Umbilical cord (tissue), 1 donor: ENCODE measurements at regions not wholly inside any gene's neighbourhood (a gene's known extent, or its start where the extent isn't known, plus 50 kb on each side); places are given as distances from the start of the nearest gene placed in this dataset.

Experiments used
- DNase-seq: peaks from one replicate; pipeline ENCODE4 v3.0.0-alpha.2; 2015; ENCODE audit warnings: low spot score

DNA sequence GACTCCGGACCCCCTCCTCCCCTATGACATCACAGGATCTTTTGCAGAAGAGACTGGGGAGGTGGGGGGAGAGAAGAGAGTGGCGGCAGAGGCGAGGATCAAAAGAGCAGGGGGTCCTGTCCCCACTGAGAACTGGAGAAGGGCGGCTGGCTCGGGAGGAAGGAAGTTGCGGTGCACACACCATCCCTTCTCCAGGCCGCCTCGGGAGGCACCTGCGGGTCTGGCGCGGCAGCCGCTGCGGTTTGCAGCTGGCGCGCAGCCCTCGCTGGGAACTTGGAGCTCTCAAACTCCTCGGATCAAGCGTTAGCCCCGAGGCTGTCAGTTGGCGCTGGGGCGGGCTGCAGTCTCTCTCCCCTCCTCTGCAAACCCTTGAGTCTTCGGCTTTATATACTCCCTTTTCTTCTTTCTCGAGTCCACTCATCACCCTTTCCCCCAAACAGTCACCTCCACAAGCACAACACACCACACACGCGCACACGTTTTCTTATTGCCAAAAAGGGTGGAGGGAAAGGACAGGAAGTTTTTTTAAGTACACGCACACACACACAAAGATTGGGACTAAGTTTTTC lies 180.7 kb downstream of the TBXT start:
- no peak for DNase-seq

DNA sequence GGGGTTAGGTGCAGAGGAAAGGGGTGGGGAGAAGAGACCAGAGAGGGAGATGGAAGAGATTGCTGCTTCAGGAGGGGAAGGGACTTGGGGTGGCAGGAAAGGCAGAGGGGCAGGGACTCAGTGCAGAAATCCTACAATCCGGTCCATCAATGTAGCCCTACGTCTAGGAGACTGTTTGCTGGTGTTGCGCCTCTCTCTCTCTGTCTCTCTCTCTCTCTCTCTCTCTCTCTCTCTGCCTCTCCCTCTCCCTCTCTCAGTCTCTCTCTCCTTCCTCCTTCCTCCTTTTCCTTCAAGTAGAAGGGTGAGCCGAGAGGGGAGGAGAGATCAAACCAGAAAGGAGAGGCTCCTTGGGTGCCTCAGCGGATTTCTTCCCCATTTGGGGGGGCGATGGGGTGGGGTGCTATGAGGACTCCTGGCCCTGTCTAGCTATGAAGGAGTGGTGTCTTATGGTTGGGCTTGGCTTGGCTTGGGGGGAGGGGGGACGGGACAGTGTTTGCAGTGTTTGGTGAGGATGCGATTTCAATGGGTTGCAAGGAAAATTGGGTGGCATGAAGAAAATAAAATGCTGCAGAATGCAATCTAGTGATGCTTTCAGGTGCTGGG lies 181.2 kb downstream of the TBXT start:
- DNase-seq: no peak

DNA sequence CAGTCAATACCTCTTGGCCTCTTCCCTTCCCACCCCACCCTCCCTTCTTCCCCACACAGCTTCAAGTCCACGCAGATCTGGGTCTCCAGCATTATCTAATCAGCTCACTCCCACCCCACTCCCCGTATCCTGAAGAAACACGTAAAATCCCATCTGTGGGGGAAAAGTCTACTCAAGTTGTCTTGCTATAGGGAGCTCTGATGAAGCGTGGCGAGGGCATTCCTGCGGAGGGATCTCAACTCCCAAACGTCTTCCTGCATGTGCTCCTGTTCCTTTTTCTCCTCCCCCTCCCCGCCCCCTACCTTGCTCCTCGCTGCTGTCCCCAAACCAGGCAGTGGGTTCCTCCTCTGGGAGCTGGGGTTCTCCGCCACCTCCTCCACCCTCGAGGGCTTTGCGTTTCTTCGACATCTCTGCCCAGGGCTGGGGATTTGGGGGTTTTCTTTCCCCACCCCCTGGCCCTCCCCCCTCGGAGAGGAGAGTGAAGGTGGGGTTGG lies 181.8 kb downstream of the TBXT start:
- DNase-seq: no peak

DNA sequence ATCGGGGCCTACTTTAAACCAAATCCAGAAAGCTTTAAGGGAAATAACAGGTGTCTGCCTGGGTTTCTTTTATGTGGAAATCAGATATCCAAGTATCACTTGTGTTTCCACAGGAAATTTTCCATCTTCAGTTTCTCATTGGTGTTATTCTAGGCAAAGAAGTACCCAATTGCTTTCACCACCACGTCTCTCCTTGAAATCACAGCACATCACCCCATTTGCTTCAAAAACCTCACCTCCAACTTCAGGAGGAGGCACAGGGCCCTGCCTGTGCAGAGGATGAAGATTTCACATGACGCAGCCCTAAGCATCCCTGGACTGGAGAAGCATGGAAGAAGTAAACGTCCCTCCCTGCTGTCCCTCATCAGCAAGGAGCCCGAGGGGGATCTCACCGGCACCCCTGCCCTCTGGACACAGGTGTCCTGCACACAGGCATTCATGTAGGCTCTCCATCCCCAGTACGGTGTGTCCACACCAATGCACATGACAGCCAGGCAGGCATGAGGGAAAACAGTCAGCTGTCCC lies 182.3 kb downstream of the TBXT start:
- no peak for DNase-seq

DNA sequence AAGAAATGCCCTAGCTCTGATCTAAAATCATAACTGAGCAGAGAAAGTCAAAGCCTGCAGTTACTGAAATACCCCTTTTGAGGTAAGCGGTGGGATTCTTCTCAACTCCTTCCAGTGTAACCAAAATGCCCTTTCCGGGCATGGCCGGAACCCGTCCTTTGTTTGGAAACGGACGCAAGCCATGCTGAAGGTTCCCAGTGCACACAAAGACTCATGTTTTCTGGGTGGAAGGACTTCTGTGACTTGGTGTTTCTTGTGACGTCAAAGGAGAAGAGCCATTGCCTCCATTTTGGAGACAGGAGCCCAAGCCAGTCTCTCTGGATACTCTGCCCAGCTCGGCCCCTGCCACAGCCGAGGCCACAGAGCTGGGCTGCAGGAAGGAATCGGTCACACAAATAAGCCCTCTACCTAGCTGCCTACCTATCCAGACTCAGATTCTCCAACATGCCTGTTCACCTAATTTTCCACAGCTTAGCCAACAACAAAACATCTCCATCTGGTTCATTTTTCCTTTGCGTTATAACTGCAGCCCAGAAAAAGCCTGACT lies 182.8 kb downstream of the TBXT start:
- no peak for DNase-seq

DNA sequence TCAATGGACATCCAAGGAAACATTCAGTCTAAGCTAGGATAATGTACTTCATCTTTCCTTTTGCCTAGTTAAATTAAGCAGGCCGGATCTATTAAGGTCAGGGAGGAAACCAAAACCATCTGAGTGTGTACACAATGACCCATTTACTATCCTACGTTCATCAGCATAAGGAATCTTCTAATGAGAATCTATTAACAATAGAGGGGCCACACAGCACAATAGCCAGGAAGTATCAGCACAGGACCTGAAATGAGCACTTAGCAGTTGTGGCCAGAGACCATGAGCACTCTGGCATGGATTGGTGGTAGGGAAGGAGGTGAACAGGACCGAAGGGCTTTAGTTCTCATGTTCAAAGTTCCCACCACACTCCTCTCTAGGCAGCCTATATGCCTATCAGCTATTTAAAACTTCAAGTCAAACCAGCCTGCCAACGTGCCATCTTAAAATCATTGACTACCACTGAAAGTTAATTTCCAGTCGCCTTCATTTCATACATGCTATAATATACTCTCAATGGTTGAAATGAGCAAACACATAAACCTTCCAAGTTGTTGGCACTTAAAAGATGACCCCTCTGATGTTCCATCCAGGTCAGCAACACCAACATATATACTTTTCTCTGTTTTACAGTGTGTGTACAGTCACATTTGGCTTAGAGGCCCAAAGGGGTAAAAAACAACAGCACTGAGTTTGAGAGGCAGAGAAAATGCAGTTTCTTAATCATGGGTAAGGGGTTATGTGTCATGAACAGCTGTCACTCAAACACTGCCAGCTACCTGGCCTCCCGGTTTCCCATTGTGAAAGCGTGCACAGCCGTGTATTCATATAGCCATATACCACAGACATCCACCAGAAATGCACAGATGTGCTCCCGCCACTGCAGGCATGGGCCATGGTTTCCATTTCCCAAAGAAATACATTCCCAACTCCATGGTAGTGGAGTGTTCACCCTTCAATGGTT lies 184.3 kb downstream of the TBXT start:
- DNase-seq: no peak

DNA sequence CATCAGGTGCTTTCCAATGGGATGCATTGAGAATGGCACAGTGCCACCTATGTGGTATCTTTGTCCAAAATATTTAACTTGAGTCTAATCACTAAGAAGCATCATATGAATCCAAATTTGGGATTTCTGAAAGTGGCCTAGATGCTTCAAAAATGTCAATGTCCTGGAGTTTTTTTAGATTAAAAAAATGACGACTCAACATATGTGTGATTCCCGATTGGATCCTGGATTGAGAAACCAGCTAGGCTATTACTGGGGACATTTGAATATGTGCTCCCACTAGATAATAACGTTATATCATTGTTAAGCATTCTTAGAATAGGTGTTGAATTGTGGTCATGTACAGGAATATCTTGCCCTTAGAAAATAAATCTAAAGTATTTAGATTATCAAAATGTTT lies 189.2 kb downstream of the TBXT start:
- DNase-seq: no peak

DNA sequence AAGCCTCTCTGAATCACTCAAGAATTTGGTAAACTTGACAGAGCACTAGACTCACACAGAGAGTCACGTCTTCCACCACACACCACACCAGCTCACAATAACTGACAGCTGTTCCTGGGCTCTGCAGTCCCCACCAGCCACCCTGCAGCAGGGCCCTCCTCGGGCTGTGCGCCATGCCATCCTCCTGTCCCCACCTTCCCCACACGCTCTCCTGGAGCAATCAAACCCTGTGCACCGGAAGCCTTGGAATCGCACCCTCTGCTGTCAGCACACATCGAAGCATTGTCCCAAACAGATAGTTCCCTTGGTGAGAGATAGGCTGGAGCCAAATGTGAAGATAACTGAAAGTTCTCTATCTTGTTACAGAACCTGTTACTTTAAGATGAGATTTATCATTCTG lies 191.0 kb downstream of the TBXT start:
- no peak for DNase-seq

DNA sequence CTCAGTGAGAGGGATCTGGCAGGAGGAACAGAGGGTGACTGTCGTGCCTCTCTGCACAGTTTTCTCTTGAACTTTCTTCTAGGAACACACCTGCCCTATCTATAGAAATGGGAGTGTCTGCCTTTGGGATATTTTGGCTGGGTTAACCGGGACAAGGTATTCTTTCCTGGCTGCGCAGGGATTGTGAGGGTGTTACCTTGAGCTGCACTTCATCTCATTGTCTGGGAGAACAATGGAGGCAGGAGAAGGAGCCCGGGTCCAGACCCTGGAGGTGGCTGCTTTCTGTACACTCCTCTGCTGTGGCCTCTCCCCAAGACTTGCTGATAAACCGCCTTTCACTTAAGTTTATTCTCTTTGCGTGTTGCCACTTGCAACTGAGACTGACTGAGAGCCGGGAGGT lies 192.8 kb downstream of the TBXT start:
- no peak for DNase-seq

DNA sequence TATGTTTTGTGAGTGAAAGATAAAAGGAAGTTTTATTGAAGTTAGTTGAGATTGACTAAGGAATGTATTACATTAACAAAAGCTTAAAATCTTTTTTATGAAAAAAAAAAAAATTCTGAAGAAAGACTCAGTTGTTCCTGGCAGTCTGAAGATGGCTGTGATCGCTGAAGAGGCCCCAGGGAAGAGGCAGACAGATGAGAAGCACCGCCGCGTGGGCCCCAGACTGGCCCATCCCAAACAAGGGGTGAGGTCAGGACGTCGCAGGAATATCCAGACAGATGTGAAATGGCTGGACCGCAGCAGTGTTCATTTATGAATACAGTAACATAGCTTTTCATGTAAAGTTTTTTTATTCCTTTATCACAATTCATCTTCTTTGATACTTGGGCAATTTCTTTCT lies 194.2 kb downstream of the TBXT start:
- no peak for DNase-seq

DNA sequence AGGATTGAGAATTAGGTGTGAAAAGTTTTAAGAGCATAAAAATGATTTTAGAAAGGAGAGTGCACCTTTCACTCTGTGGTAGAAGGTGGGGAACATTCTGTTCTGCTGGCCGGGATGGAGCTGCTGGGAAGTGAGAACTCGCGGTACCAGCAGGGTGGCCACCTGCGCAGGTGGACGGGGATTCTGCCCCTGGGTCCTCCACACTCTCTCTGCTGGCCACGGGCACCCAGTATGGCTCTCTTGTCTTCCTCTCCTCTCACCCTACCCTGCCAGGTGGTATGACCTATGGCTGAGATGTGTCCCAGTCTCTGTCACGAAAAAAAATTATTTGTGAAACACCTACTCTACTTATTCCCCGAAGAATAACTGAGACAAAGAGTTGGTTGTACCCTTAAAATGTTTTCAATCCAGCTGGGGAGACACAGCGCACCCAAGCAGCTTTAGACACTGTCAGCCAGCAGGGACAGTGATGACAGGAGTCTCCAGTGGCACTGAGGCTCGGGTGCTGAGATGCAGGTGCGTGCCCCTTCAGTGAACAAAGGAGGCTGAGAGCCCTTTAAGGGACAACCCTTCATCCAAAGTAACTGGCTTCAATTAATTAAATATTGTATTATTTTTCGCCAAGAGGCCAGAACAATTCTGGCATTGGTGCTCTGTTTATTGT lies 195.4 kb downstream of the TBXT start:
- no peak for DNase-seq

DNA sequence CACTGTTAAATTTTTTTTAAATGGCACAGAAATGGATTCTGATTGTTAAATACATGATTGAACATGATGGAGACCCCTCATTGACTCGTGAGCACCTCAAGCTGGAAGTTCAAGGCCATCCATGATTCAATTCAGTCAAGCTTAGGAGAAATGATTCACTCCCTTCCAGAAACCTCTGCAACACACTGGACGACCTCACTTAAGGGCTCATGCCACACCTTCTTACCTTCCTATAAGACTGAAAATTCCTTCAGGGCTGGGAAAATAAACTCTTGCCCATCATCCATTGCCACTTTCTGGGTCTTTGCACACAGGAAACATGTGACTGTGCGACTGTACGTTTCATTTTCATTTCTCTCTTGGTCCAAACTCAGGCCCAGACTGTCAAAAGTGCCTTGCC lies 196.4 kb downstream of the TBXT start:
- no peak for DNase-seq

DNA sequence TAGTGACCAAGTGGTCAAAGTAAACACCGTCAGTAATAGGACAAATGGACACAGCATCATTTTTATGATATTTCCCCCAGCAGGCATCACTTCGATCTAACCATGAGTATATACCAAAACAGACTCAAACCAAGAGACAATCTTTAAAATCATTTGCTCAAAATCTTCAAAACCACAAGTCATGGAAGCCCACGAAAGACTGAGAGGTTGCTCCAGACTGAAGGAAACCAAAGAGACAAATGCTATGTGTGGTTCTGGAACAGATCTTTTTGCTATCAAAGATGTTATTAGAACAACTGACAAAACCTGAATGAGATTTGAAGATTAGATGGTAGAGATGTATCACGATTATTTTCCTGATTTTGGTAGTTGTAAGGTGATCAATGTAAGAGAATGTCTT lies 197.7 kb downstream of the TBXT start:
- no peak for DNase-seq

DNA sequence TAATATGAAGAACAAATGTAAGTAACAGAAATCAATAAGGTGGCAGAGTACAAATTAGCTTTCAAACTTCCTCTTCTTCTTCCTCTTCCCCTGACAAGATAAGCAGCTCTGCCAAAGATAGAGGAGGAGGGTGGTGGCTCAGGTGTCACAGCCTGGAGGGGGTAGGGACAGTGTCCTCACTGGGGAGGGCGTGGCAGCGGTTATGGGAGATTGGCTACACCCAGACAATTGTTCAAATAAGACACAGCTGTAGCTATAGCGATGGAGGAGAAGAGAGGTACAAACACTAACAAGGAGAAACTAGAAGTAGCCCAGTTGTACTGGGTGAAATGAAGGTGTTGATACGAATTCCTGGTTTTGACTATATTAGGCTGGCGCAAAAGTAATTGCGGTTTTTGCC lies 198.5 kb downstream of the TBXT start:
- DNase-seq: no peak

DNA sequence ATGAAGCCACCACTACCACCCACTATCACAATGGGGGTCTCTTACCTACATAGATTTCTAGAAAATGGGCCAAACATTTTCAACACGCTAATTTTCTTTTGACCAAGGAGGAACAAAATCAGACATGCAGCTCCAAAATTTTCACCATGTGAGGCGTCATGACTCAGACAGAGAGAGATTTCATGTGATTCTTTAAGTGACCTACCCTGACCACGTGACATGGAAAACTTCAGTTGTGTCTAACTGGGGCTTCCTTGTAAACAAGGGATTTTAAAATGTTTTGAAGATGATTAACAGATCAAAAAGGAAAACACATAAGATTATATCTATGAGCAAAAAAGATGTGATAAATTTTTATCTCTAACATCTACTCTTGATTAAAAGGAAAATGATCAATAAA lies 199.2 kb downstream of the TBXT start:
- no peak for DNase-seq

DNA sequence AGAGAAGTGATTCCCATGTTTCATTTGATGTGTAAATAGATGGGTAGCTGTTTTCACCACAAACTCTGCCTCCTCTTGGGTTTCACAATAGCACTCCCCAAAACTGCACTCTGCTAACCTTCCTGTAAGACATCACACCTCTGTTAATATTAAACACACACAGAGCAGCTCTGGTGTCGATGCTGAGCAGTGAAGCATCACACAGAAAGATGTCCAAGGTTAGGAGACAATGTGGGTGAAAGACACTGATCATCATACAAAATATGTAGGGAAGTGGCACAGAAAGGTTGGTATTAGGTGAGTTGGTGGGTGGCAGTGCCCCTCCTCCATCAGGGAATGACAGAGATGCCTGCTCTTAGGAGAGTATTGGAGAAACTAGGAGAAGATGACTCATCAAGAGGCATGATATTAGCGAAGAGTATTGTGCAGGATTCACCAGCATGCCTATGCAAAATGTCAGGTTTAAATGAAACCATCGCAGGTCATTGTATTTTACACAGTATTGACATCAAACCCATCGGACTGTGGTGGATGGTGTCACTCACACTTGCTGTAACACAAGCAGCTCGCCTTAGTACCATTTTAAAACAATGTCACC lies 199.7 kb downstream of the TBXT start:
- DNase-seq: no peak

DNA sequence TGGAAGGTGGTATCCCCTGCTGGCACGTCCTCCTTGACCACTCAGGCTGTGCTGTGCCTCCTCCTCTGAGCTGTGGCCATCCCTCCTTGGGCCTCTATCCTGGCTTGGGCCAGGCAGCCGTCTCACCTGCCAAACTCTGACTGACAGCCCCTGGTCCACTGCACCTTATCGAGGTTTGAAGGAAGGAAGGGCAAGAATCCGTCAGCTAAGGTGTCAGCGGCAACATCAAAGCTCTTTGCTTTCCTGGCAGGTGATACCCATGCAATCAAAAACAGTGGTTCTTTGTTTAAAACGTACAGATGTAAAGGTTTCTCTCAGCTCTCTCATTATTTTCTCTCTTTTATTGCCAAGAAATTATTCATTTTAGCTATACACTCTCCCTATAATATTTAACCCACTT lies 203.9 kb downstream of the TBXT start:
- DNase-seq: no peak

DNA sequence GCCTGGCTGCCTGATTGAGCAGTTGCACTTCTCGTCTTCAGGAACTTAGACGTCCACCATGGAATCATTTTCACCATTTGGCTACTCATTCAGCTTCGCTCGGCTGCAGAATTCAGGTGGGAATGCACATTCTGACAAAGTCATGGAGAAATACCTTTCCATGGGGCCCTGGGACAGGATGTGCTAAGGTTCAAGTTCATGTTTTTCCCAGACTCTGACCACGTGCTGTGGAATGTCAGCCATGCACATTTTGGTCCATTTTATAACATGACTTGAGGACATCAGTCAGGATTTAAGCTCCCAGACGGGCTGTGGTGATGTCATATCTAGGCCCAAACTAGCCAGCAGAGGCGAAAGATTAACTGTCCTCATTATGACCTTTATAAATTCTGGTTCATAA lies 205.3 kb downstream of the TBXT start:
- no peak for DNase-seq

DNA sequence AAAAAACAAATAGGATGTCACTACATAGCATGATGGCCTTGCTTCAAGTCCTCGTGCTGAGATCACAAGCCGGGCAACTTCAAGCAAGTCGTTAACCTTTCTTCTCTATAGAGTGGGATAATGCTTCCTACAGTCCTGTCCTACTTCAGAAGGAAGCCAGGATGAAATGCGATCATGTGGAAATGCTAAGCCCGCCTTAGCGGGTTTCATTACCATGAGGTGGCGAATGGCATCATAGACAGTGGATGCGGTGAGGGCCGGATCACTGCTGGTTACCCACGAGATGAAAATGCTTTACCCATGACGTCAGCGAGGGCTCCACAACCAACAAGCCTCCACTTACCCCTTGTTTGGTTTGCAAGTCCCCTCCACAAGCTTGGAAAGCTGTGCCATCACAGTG lies 206.4 kb downstream of the TBXT start:
- DNase-seq: no peak

DNA sequence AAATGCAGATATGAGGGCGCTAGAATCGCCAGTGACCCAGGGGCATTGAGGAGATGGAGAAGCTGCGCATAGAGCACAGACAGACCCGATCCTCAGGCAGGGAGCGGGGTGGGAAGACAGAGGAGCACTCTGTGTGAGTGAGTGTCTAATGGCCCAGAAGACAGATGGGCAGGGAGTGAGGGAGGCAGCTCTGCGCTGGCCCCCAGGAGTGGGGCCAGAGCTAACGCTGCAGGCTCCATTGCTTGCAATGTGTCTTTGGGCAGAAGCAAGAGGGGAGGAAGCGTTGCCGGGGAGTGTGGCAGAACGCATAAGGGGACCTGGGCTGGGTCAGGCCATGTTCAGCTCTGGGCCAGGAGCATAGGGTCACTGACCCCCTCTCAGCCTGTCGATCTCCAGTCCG lies 207.0 kb downstream of the TBXT start:
- no peak for DNase-seq

DNA sequence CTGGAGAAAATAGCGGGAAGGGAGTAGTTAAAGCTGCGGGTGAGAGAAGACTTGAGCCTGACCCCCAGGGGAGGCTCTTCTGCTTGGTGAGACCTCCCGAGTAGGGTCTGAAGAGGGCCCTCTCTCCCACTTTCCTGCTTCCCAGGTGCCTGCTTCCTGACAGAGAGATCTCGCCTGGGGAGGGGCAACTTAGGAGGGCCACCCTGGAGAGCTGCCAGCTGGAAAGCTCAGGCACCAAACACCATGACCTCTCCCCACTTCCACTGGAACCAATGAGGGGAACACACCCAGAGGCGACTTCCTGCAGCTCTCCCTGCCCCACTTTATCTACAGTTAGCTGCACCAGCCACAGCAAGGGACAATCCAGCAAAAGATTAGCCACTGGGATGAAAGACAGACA lies 208.0 kb downstream of the TBXT start:
- DNase-seq: no peak
